SK-N-SH (cell line): ENCODE measurements at regions not wholly inside any gene's neighbourhood (a gene's known extent, or its start where the extent isn't known, plus 50 kb on each side); places are given as distances from the start of the nearest gene placed in this dataset.

Source experiments
- CTCF ChIP-seq: fragments of 200-600 bp; sonication (generic); IDR thresholded peaks from 2 replicates; pipeline ENCODE4 v1.6.1; 2017; ENCODE audit warnings: antibody characterized with exemption, mild to moderate bottlenecking, moderate library complexity
- GATA2 ChIP-seq: sonication (generic); formaldehyde crosslinking; IDR thresholded peaks from 2 replicates; pipeline ENCODE4 v1.5.0; 2020; ENCODE audit warnings: mild to moderate bottlenecking, missing genetic modification reagents
- PBX3 ChIP-seq: IDR thresholded peaks from 2 replicates; pipeline ENCODE4; 2012

GRCh38 chr18:4858379-4859127 lies 338.5 kb downstream of the AKAIN1 start:
- TF ChIP-seq CTCF (no peak), GATA2 (CRISPR knock-in tag) (no peak), PBX3 (no peak)
